GM12874 (cell line): ENCODE measurements at regions not wholly inside any gene's neighbourhood (a gene's known extent, or its start where the extent isn't known, plus 50 kb on each side); places are given as distances from the start of the nearest gene placed in this dataset.

Experiments
- CTCF ChIP-seq: IDR thresholded peaks from 2 replicates; pipeline ENCODE4 v1.5.1; 2011; ENCODE audit warnings: low read depth, mild to moderate bottlenecking, control low read depth, low read length, moderate library complexity; ENCODE audit not compliant: insufficient read depth

DNA sequence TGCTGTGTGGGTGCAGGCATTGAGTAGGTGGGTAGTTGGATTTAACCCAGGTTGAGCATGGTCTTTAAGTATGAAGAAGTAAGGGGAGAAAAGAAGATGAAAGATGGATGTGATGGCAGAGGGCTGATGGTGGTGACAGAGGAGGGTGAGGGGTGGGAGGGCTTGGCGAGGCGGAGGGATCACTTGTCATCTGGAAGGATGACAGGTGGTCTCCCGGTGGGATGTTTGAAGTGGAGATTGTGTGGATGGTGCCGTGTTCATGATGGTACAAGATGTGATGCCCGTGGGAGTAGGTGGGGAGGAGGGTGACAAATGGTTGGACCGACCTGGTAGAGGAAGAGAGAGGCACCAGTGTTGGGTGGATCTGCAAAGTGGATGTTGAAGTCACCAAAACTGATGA, 208.8 kb downstream of the RPLP1 start:
- TF ChIP-seq CTCF: no peak

GRCh38 chr15:69661871-69662644, 209.4 kb downstream of the RPLP1 start:
- TF ChIP-seq CTCF: no peak

DNA sequence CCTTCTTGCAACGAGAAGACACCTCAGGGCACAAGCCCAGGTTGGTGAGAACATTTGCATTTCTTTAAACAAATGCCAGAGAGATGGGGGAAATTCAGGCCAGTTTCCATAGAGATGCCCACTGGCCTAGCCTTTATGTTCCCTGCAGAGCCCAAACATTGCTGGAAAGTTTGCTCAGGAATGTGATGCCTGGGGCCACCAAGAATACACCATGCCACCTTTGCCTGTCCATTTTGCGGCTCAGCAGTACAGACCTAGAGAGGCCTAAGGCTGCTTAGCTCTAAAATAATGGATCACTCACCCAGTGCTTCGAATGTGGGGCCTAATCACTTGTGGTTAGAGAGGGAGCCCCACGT, 210.0 kb downstream of the RPLP1 start:
- TF ChIP-seq CTCF: no peak

DNA sequence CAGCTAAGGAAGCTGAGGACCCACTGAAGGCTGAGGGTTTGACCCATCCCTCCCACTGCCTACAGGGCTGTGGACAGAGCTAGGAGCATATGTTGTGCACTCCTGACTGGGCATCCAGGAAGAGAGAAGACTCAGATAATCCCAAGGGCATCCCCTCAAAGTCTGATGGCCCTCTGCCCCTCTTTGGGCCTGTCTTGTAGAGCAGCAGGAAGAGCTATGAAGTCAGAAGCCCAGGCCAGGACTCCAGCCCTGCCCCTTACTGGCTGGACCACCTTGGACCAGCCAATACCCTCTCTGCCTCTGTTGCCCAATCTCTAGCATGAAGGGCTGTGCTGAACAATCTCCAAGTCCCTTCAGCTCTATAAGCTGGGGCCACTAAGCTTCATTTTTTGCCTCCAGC, 210.8 kb downstream of the RPLP1 start:
- TF ChIP-seq CTCF: no peak

DNA sequence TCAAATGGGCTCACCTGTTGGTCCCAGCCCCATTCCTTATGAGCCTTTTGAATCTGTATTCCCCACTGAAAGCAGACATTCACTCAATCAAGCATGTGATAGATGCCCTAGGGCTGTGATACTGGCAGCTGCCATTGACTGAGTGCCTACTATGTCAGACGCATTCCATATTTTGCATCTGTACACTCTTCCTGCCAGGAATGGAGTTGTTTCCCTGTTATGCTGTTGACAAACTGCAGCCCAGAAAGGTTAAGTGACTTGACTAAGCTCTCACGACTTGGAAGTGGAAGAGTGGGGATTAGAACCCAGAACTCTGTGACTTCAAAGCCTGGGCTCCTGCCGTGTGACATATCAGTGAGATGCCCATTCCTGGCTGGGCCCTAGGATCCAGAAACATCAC, 211.4 kb downstream of the RPLP1 start:
- TF ChIP-seq CTCF: no peak

- TF ChIP-seq CTCF: no peak
Observed at GRCh38 chr15:69664572-69665571, 212.3 kb downstream of the RPLP1 start.

GRCh38 chr15:69665641-69666111, 213.1 kb downstream of the RPLP1 start:
- TF ChIP-seq CTCF: no peak
